ENCODE measurements at regions not wholly inside any gene's neighbourhood (a gene's known extent, or its start where the extent isn't known, plus 50 kb on each side); places are given as distances from the start of the nearest gene placed in this dataset.

DNA sequence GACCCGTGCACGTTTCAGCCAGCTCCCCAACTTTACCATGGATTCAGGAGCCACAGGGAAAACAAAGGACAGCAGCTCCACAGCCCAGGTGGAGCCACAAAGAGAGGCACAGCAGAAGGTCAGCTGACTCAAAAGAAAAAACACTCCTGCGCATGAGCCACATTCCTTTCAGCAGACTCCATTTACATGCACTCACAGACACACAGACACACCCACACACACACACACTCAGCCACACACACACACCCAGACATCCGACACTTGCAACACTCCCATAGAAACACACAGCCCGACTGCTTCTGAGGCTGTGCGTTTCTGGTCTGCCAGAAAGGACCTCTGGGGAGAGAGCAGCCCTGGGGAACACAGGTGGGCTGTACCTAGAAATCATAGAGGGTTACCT, 2335.5 kb downstream of the TP53TG3F start:
- TF ChIP-seq EZH2phosphoT487 (IDR thresholded peaks at IDR 0.05; ENCODE audit: insufficient read depth, low read depth) = no peak
- TF ChIP-seq EZH2 (IDR thresholded peaks at IDR 0.05; ENCODE audit: insufficient read depth, poor library complexity, severe bottlenecking) = no peak

All from GM23248 (cell line).